ENCODE measurements at regions not wholly inside any gene's neighbourhood (a gene's known extent, or its start where the extent isn't known, plus 50 kb on each side); places are given as distances from the start of the nearest gene placed in this dataset.

- CTCF ChIA-PET: interaction anchor here (1.2 kb wide), 1 partner anchor 12 kb away, joined by 3 read pairs; no protein-coding TSS in a partner anchor
- no peaks in the 10 kb centered on the region for H3K27me3 Mint-ChIP-seq (ENCODE audit: unreplicated experiment)
Measured at GRCh38 chr5:118544887-118545449, 443.4 kb downstream of the DTWD2 start.

GRCh38 chr5:118533923-118534322 is 454.4 kb downstream of the DTWD2 start:
- Mint-ChIP-seq H3K36me3 (ENCODE audit: insufficient read depth, unreplicated experiment) (no peaks in the 10 kb centered on the region), H3K4me3 (ENCODE audit: low read depth, unreplicated experiment) (no peak overlapping the region), H3K9me3 (ENCODE audit: low read depth, unreplicated experiment) (peaks cover 14% of the 10 kb centered on the region), H3K27me3 (ENCODE audit: unreplicated experiment) (no peaks in the 10 kb centered on the region), H3K27ac (ENCODE audit: unreplicated experiment) (no peak overlapping the region), H3K4me1 (ENCODE audit: low read depth, unreplicated experiment) (no peaks in the 10 kb centered on the region)
- CTCF ChIA-PET: no interaction called here
- BruUV-seq (replicated peaks): no TSS peak
- no peak for TF ChIP-seq CTCF (IDR thresholded peaks at IDR 0.05; ENCODE audit: unreplicated experiment)
- intact Hi-C loops (cut with micrococcal nuclease; ENCODE audit: unreplicated experiment): no loop called here
- no peak for DNase-seq

More at GRCh38 chr5:118544887-118545449, 443.4 kb downstream of the DTWD2 start:
- H3K4me1 Mint-ChIP-seq (ENCODE audit: low read depth, unreplicated experiment): no peaks in the 10 kb centered on the region
- no TSS peak for BruUV-seq (replicated peaks)
- no peak overlapping the region for H3K27ac Mint-ChIP-seq (ENCODE audit: unreplicated experiment)
- intact Hi-C loops (cut with micrococcal nuclease; ENCODE audit: unreplicated experiment): no loop called here
- no peak for TF ChIP-seq CTCF (IDR thresholded peaks at IDR 0.05; ENCODE audit: unreplicated experiment)
- no peak overlapping the region for H3K4me3 Mint-ChIP-seq (ENCODE audit: low read depth, unreplicated experiment)
- peaks cover 6% of the 10 kb centered on the region for H3K9me3 Mint-ChIP-seq (ENCODE audit: low read depth, unreplicated experiment)
- DNase-seq: no peak
- no peaks in the 10 kb centered on the region for H3K36me3 Mint-ChIP-seq (ENCODE audit: insufficient read depth, unreplicated experiment)

- BruUV-seq (replicated peaks): no TSS peak
- Mint-ChIP-seq H3K27me3 (ENCODE audit: unreplicated experiment) (no peaks in the 10 kb centered on the region), H3K27ac (ENCODE audit: unreplicated experiment) (no peak overlapping the region), H3K4me3 (ENCODE audit: low read depth, unreplicated experiment) (no peak overlapping the region), H3K36me3 (ENCODE audit: insufficient read depth, unreplicated experiment) (no peaks in the 10 kb centered on the region), H3K4me1 (ENCODE audit: low read depth, unreplicated experiment) (no peaks in the 10 kb centered on the region), H3K9me3 (ENCODE audit: low read depth, unreplicated experiment) (peaks cover 12% of the 10 kb centered on the region)
- no peak for DNase-seq
- intact Hi-C loops (cut with micrococcal nuclease; ENCODE audit: unreplicated experiment): no loop called here
- no peak for TF ChIP-seq CTCF (IDR thresholded peaks at IDR 0.05; ENCODE audit: unreplicated experiment)
- CTCF ChIA-PET: no interaction called here
Measured at GRCh38 chr5:118533156-118533555, 455.2 kb downstream of the DTWD2 start.

GRCh38 chr5:118531276-118531675 is 457.1 kb downstream of the DTWD2 start:
- Mint-ChIP-seq H3K36me3 (ENCODE audit: insufficient read depth, unreplicated experiment) (no peaks in the 10 kb centered on the region), H3K4me1 (ENCODE audit: low read depth, unreplicated experiment) (no peaks in the 10 kb centered on the region), H3K9me3 (ENCODE audit: low read depth, unreplicated experiment) (peaks cover 7% of the 10 kb centered on the region), H3K4me3 (ENCODE audit: low read depth, unreplicated experiment) (no peak overlapping the region), H3K27me3 (ENCODE audit: unreplicated experiment) (no peaks in the 10 kb centered on the region), H3K27ac (ENCODE audit: unreplicated experiment) (no peak overlapping the region)
- no peak for TF ChIP-seq CTCF (IDR thresholded peaks at IDR 0.05; ENCODE audit: unreplicated experiment)
- no peak for DNase-seq
- CTCF ChIA-PET: no interaction called here
- BruUV-seq (replicated peaks): no TSS peak
- intact Hi-C loops (cut with micrococcal nuclease; ENCODE audit: unreplicated experiment): no loop called here
